Fibroblast of lung (primary cell): ENCODE measurements at regions not wholly inside any gene's neighbourhood (a gene's known extent, or its start where the extent isn't known, plus 50 kb on each side); places are given as distances from the start of the nearest gene placed in this dataset.

Experiments
- DNase-seq, 2 donors: peaks; one replicate each; pipeline versions ENCODE4 v3.0.0 to v3.0.0-alpha.2; 2010; ENCODE audit warnings: low read depth in 2 of 2
- H2AFZ ChIP-seq: 2 replicates; pipeline ENCODE4 v1.5.1; 2012; ENCODE audit warnings: low read length, control low read depth, inconsistent platforms
- H3K27ac ChIP-seq: 2 replicates; pipeline ENCODE4 v1.5.1; 2011; ENCODE audit warnings: low read length, control low read depth; ENCODE audit not compliant: insufficient read depth
- H3K27me3 ChIP-seq: 2 replicates; pipeline ENCODE4 v1.5.1; 2011; ENCODE audit warnings: mild to moderate bottlenecking, low read length; ENCODE audit not compliant: control insufficient read depth, insufficient read depth
- H3K36me3 ChIP-seq: 2 replicates; pipeline ENCODE4 v1.5.1; 2011; ENCODE audit warnings: low read length; ENCODE audit not compliant: control insufficient read depth, insufficient read depth
- H3K4me1 ChIP-seq: 2 replicates; pipeline ENCODE4 v1.5.1; 2011; ENCODE audit warnings: low read length; ENCODE audit not compliant: control insufficient read depth, insufficient read depth; ENCODE audit errors: extremely low read depth
- H3K4me2 ChIP-seq: 2 replicates; pipeline ENCODE4 v1.5.1; 2011; ENCODE audit warnings: low read length, control low read depth; ENCODE audit not compliant: insufficient read depth; ENCODE audit errors: extremely low read depth
- H3K4me3 ChIP-seq, 4 experiments: fragments of 200-600 bp in 1 of 4; sonication (generic) in 1 of 4; replicated peaks in 1 of 4; 2 replicates each; pipeline ENCODE4 v1.5.1; 2011 to 2016; ENCODE audit warnings: low read length in 4 of 4, low read depth in 3 of 4, mild to moderate bottlenecking in 3 of 4, control low read depth in 2 of 4, inconsistent platforms in 1 of 4, mixed read lengths in 1 of 4; ENCODE audit not compliant: insufficient read depth in 1 of 4; ENCODE audit errors: control extremely low read depth in 1 of 4
- H3K79me2 ChIP-seq: 2 replicates; pipeline ENCODE4 v1.5.1; 2012; ENCODE audit warnings: mild to moderate bottlenecking, low read length, inconsistent platforms; ENCODE audit not compliant: control insufficient read depth, insufficient read depth
- H3K9ac ChIP-seq: 2 replicates; pipeline ENCODE4 v1.5.1; 2011; ENCODE audit warnings: mild to moderate bottlenecking, low read length, control low read depth; ENCODE audit not compliant: insufficient read depth
- H3K9me3 ChIP-seq: 2 replicates; pipeline ENCODE4 v1.5.1; 2012; ENCODE audit warnings: low read depth, low read length; ENCODE audit not compliant: control insufficient read depth, insufficient read depth
- H4K20me1 ChIP-seq: 2 replicates; pipeline ENCODE4 v1.5.1; 2011; ENCODE audit warnings: low read length; ENCODE audit not compliant: control insufficient read depth, insufficient read depth; ENCODE audit errors: extremely low read depth
- CTCF ChIP-seq, 2 donors: IDR thresholded peaks in 1 of 2; conservative IDR thresholded peaks in 1 of 2; 1 replicate in 1 of 2; 2 replicates in 1 of 2; pipeline ENCODE4 v1.5.1; 2011 to 2012; ENCODE audit warnings: low read length in 2 of 2, control low read depth in 1 of 2, inconsistent platforms in 1 of 2, low read depth in 1 of 2, mild to moderate bottlenecking in 1 of 2
- EZH2 ChIP-seq: IDR thresholded peaks from 2 replicates; pipeline ENCODE4 v1.5.1; 2012; ENCODE audit warnings: low read length, control low read depth, mild to moderate bottlenecking; ENCODE audit errors: missing control alignments

- Histone ChIP-seq H3K9me3 (no peaks in the 10 kb centered on the region), H3K36me3 (no peaks in the 10 kb centered on the region), H3K27ac (no peak overlapping the region), H3K79me2 (no peaks in the 10 kb centered on the region), H3K4me3 (no peak overlapping the region), H3K4me1 (peaks cover 4% of the 10 kb centered on the region), H4K20me1 (no peaks in the 10 kb centered on the region), H3K4me2 (peak overlapping the region; percentile 23), H3K9ac (no peak overlapping the region), H2AFZ (no peak overlapping the region), H3K27me3 (no peaks in the 10 kb centered on the region)
- DNase-seq, result peak in 1 of 2 donors; percentile 35
- TF ChIP-seq CTCF (conservative IDR thresholded peaks at IDR 0.05 in 1 of 2, IDR thresholded peaks at IDR 0.05 in 1 of 2; ENCODE audit: low read depth in 1 of 2, low read length in 2 of 2) (no peak), EZH2 (no peak)
Observed at GRCh38 chr2:180742801-180743200, 237.6 kb upstream of the UBE2E3 start.

- no peak for TF ChIP-seq CTCF (conservative IDR thresholded peaks at IDR 0.05 in 1 of 2, IDR thresholded peaks at IDR 0.05 in 1 of 2; ENCODE audit: low read depth in 1 of 2, low read length in 2 of 2)
- TF ChIP-seq EZH2, result no peak
- Histone ChIP-seq H3K27ac (no peak overlapping the region), H3K4me3 (no peak overlapping the region), H4K20me1 (no peaks in the 10 kb centered on the region), H3K9ac (no peak overlapping the region), H3K27me3 (no peaks in the 10 kb centered on the region), H3K9me3 (no peaks in the 10 kb centered on the region), H2AFZ (no peak overlapping the region), H3K4me1 (peaks cover 4% of the 10 kb centered on the region), H3K4me2 (no peak overlapping the region), H3K36me3 (no peaks in the 10 kb centered on the region), H3K79me2 (no peaks in the 10 kb centered on the region)
- no peak for DNase-seq
Observed at GRCh38 chr2:180739070-180739469, 241.3 kb upstream of the UBE2E3 start.

- Histone ChIP-seq H4K20me1 (no peaks in the 10 kb centered on the region), H2AFZ (no peak overlapping the region), H3K27me3 (no peaks in the 10 kb centered on the region), H3K4me2 (no peak overlapping the region), H3K4me1 (no peaks in the 10 kb centered on the region), H3K9me3 (no peaks in the 10 kb centered on the region), H3K4me3 (no peak overlapping the region), H3K36me3 (no peaks in the 10 kb centered on the region), H3K27ac (no peak overlapping the region), H3K79me2 (no peaks in the 10 kb centered on the region), H3K9ac (no peak overlapping the region)
- no peak for TF ChIP-seq CTCF (conservative IDR thresholded peaks at IDR 0.05 in 1 of 2, IDR thresholded peaks at IDR 0.05 in 1 of 2; ENCODE audit: low read depth in 1 of 2, low read length in 2 of 2)
- no peak for TF ChIP-seq EZH2
- DNase-seq, result no peak
Observed at GRCh38 chr2:180735799-180736198, 244.6 kb upstream of the UBE2E3 start.
